NAMALWA (cell line): ENCODE measurements at regions not wholly inside any gene's neighbourhood (a gene's known extent, or its start where the extent isn't known, plus 50 kb on each side); places are given as distances from the start of the nearest gene placed in this dataset.

ENCODE experiments used
- DNase-seq: peaks from one replicate; pipeline ENCODE4 v3.0.0-alpha.2; 2015; ENCODE audit warnings: low spot score

DNA sequence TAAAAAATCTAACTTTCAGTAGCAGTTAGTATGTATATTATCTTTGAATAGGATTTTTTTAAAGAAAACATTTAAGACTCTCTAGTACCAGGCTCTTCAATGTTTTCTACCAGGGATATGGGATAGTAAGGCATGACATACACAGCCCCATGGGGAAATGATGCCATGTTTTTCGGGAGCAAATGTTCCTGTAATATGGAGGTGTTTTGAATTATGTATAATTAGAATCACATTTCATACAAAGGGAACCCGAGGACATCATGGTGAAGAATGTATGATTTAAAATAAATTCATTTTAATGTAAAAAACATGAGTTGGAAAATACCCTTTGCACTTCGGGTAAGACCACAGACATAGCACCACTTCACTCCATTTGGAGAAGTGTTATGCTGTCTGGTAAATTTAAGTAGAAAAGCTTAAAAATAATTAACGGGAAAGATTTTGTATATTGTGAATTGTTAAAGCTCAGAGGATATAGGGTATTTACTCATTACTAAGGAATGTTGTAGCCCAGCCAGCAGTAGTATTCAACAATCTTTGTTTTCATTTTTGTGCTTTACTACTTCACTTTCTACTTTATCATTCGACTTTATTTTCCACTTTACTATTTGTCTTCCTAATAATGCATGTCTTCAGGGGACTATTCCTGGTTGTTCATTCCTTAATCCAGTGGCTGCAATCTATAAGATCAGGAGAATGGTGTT lies 2050.7 kb downstream of the ARAP2 start:
- DNase-seq, result no peak

DNA sequence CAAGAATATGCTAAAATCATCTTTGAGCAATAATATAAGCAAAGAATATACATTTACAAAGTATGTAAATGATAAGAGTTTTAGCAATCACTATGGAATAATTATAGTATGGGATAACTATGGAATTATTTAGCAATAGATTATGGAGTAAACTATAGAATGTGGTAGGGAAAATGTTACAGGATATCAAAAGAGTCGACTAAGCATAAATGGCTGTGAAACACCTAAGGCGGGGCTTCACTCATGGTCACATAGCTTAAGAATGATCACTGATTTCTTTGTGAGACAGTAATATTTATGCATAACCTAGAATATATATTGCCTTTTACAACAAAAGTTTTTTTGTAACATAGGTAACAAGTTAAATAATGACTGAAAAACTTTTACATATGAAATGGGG lies 2049.7 kb downstream of the ARAP2 start:
- no peak for DNase-seq

DNA sequence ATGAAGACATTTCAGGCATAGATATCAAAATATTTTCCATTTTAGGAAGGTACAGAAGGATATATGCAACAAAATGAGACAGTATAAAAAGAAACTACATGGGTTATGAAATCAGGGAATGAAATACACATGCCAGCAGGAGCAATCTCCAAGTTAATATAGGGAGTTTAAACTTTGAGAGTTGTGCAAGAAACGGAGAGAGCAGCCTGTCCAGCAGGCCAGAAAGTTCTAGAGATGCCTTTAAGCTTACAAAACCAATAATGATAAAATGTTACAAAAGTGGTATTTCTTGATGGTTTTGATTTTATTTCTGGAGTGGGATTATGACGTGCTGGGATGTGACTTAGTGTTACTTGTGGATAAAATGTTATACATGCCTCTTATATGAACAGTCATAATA lies 2047.9 kb downstream of the ARAP2 start:
- DNase-seq, result no peak

- DNase-seq, result no peak
These were observed 2045.3 kb downstream of the ARAP2 start for GRCh38 chr4:34198966-34199365.

DNA sequence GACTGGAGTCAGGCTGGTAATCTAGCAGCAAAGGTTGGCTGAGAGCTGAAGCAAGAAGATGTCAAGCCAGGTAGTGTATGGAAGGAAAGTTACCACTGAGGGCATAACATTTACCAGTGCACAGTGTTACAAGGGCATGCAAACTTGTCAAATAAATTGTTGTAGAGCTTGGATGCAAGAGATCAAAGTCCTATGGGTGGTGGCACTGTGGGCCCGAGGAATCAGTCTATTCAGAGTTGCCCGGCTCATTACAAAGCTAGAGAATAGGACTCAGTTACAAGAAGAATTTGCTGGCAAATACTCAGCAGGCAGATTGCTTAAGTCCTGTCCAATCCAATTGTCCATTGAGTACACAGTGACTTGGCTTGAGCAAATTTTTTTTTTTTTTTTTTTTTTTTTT lies 2043.8 kb downstream of the ARAP2 start:
- DNase-seq, result no peak

- no peak for DNase-seq
These were observed 2042.2 kb downstream of the ARAP2 start for GRCh38 chr4:34202154-34202553.

GRCh38 chr4:34220601-34221000 lies 2023.7 kb downstream of the ARAP2 start:
- no peak for DNase-seq

- DNase-seq, result no peak
These were observed 2022.3 kb downstream of the ARAP2 start for GRCh38 chr4:34221986-34222385.

- no peak for DNase-seq
These were observed 2008.2 kb downstream of the ARAP2 start for GRCh38 chr4:34236118-34236517.

DNA sequence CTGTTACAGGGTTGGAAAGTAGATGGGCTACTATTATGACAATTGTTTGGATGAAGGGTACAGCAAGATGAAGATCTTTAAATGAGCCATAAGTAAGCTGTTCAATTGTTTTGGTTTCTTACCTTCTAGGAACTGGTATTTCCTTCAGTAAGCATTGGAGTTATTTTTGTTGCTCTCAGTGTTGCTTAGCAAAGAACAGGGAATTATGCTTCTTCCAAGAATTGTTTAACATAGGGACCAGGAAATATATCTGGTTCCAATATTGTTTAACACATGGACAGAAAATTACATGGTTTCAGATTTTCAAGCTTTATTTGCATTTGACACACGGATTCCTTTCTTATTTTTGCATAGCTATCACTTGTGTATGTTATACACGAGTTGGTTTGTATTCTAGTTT lies 1999.0 kb downstream of the ARAP2 start:
- no peak for DNase-seq

- DNase-seq, result no peak
These were observed 1993.8 kb downstream of the ARAP2 start for GRCh38 chr4:34250562-34250961.

GRCh38 chr4:34253239-34253638 lies 1991.1 kb downstream of the ARAP2 start:
- DNase-seq, result no peak

DNA sequence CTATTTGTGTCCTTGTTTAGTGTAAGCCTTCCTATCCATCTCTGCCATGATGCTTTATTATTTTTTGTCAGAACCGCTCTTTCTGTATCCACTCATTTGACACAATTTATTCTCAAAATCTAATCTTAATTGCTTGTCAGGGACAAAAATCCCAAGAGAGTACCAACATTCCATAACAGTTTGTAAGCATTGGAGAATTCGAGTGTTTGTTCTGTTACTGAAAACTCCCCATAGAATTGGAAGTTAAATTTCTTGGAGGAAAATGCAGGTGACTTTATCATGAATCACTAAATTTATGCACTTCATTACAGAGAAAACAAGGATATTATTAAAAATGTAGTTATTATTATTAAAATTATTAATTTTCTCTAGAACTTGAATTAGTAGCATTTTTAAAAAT lies 1986.1 kb downstream of the ARAP2 start:
- DNase-seq, result no peak

GRCh38 chr4:34261799-34262314 lies 1982.5 kb downstream of the ARAP2 start:
- DNase-seq, result no peak

GRCh38 chr4:34269613-34270012 lies 1974.7 kb downstream of the ARAP2 start:
- DNase-seq, result no peak

GRCh38 chr4:34271479-34272355 lies 1972.6 kb downstream of the ARAP2 start:
- DNase-seq, result no peak

- no peak for DNase-seq
These were observed 1965.3 kb downstream of the ARAP2 start for GRCh38 chr4:34279011-34279410.

DNA sequence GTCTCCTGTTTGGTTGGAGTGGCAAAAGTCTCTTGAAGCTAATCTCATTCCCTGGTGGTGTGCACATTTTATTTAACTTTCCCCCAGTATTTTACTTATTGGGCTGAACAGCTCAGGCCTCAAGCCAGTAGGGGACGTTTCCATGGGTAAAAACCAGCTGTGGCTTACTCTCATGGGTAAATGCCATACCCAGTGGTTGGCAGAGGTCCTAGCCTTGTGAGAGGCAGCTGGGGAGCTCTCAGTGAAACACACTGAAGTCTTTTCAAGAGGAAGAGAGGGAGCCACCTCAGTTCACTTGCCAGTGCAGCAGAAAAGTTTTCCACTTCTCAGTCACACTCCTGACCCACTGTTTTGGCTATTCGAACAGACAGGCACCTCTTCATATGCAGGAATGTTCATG lies 1964.2 kb downstream of the ARAP2 start:
- no peak for DNase-seq

DNA sequence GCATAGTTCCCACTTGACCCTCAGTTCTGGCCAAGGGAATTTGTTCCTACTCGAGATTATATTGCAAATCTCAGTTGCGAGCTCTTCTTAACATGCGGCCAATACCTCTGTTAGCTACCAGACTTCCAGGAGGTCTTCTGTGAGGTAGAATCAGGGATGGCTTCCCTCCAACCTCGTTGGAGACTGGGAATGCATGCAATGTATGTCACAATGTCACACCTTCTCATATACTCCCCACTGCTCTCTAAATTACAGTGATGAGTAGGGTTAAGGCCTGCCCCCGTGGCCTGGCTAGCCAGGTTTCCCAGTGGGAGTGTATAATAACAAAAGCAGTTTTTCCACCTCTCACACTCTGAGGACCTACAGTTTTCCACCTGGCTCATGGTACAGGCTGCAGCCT lies 1962.5 kb downstream of the ARAP2 start:
- DNase-seq, result no peak

- DNase-seq, result no peak
These were observed 1954.8 kb downstream of the ARAP2 start for GRCh38 chr4:34289489-34289888.

DNA sequence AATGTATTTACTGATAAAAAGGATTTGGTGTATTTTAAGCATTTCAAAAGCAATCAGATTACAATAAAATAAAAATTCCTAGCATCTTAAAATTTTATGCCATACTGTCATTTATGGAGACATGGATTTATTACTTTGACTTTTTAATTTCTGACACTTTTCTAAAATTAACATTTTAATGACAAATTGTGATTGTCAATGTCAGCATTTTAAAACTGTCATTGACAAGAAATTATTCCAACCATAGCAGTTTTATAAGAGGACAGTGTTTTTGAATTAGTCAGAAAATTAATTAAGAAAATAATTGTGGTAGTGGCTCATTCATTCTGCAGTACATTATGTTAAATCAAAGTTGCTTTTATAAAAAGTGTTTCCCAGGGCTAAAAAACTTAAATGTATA lies 1954.4 kb downstream of the ARAP2 start:
- no peak for DNase-seq

DNA sequence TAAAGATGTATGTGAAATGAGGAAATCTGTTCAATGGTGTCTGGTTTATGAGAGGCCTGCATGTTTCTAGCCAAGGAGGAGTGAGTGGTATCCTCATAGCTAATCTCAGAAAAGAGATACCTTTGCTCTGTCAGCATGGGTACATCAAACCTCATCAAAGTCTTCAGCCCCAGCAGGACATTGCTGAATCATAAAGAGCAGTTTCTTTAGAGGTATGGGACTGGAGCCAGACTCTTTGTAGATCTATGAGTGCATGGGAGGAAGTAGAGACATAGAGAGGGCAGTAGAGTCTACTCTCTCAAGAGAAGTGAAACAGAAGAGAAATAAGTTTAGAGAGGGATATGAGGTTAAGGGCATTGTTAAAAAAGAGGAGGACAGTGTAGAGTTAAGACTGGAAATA lies 1950.9 kb downstream of the ARAP2 start:
- DNase-seq, result no peak

GRCh38 chr4:34309383-34309906 lies 1934.9 kb downstream of the ARAP2 start:
- no peak for DNase-seq
